ENCODE measurements at regions not wholly inside any gene's neighbourhood (a gene's known extent, or its start where the extent isn't known, plus 50 kb on each side); places are given as distances from the start of the nearest gene placed in this dataset.

DNA sequence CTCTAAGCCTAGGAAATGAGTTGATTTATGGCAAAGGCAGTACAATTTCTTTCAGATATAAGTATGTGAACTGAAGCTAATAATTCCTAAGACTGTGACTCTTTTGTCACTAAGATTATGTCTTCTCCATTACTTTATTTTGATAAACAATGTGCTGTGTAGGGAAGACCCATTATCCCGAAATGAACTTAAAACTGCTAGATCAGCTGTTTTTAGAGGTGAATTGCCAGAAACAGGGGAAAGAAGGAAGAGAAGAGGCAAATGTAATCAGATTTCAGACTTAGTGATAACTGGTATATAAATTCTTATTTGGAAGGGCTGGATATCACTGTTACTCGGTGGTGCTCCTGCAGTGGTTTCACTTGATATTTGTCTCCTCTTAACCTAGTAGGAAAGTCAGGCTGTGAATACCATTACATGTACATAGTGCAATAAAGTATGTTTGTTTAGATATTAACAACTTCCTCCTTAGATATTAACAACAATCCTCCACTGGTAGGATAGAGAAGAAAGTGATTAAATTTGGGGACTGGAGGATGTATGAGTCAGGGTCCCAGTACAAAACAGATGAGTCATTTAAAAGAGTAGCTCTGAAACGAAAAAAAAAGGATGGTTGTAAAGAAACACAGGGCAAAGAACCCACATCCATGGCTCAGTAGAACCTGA is 338.5 kb upstream of the KCNH8 start:
- Histone ChIP-seq H3K27ac (ENCODE audit: low read depth in 1 of 2, low read length in 2 of 2) (no peak overlapping the region), H3K36me3 (ENCODE audit: insufficient read depth, low read length) (no peaks in the 10 kb centered on the region), H3K27me3 (ENCODE audit: control insufficient read depth in 1 of 2, insufficient read depth in 2 of 2, low read length in 2 of 2) (no peaks in the 10 kb centered on the region), H3K9me3 (ENCODE audit: control insufficient read depth in 1 of 2, insufficient read depth in 1 of 2, low read length in 2 of 2) (no peaks in the 10 kb centered on the region), H3K4me3 (ENCODE audit: low read length) (no peak overlapping the region), H3K4me1 (ENCODE audit: insufficient read depth, low read length) (no peaks in the 10 kb centered on the region)
- intact Hi-C loops (cut with DNase I, micrococcal nuclease) = no loop called here
- TF ChIP-seq, protein P1, sequence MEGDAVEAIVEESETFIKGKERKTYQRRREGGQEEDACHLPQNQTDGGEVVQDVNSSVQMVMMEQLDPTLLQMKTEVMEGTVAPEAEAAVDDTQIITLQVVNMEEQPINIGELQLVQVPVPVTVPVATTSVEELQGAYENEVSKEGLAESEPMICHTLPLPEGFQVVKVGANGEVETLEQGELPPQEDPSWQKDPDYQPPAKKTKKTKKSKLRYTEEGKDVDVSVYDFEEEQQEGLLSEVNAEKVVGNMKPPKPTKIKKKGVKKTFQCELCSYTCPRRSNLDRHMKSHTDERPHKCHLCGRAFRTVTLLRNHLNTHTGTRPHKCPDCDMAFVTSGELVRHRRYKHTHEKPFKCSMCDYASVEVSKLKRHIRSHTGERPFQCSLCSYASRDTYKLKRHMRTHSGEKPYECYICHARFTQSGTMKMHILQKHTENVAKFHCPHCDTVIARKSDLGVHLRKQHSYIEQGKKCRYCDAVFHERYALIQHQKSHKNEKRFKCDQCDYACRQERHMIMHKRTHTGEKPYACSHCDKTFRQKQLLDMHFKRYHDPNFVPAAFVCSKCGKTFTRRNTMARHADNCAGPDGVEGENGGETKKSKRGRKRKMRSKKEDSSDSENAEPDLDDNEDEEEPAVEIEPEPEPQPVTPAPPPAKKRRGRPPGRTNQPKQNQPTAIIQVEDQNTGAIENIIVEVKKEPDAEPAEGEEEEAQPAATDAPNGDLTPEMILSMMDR (IDR thresholded peaks at IDR 0.05) = no peak
- ChIA-PET POLR2A (no interaction called here), CTCF (no interaction called here)
- DNase-seq = no peak
- Mint-ChIP-seq H3K36me3 (ENCODE audit: low read depth) (no peaks in the 10 kb centered on the region), H3K4me3 (no peak overlapping the region), H3K9me3 (no peaks in the 10 kb centered on the region), H3K27ac (no peak overlapping the region), H3K27me3 (no peaks in the 10 kb centered on the region), H3K4me1 (ENCODE audit: low read depth) (no peaks in the 10 kb centered on the region)
- ATAC-seq (ENCODE audit: poor library complexity) = no peak

DNA sequence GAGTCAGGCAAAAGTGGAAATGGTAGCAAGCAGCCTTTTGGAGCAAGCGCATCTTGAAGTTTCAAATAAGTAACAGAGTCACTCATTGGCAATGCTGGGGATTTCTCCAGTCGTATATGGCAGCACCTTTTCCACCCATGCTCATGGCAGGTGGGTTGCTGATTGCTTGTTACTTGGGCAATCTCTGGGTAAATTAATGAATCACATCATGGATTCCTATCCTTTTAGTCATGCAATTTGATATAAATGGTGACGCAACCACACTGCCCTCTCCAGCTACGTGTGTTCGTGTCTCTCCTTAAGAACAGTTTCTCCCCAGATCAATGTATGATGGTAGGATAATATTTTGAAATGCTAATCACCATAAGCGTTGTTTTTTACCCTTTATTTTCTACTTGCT is 339.9 kb upstream of the KCNH8 start:
- Mint-ChIP-seq H3K4me3 (no peak overlapping the region), H3K36me3 (ENCODE audit: low read depth) (no peaks in the 10 kb centered on the region), H3K9me3 (no peaks in the 10 kb centered on the region), H3K27ac (no peak overlapping the region), H3K27me3 (no peaks in the 10 kb centered on the region), H3K4me1 (ENCODE audit: low read depth) (no peaks in the 10 kb centered on the region)
- ChIA-PET CTCF (no interaction called here), POLR2A (no interaction called here)
- H3K9me3 ChIP-seq (ENCODE audit: control insufficient read depth in 1 of 2, insufficient read depth in 1 of 2, low read length in 2 of 2) = no peaks in the 10 kb centered on the region
- H3K4me3 ChIP-seq (ENCODE audit: low read length) = no peak overlapping the region
- no peaks in the 10 kb centered on the region for H3K27me3 ChIP-seq (ENCODE audit: control insufficient read depth in 1 of 2, insufficient read depth in 2 of 2, low read length in 2 of 2)
- no peak for DNase-seq
- TF ChIP-seq, protein P1 (IDR thresholded peaks at IDR 0.05) = no peak
- no peak for ATAC-seq (ENCODE audit: poor library complexity)
- H3K36me3 ChIP-seq (ENCODE audit: insufficient read depth, low read length) = no peaks in the 10 kb centered on the region
- no peaks in the 10 kb centered on the region for H3K4me1 ChIP-seq (ENCODE audit: insufficient read depth, low read length)
- intact Hi-C loops (cut with DNase I, micrococcal nuclease) = no loop called here
- H3K27ac ChIP-seq (ENCODE audit: low read depth in 1 of 2, low read length in 2 of 2) = no peak overlapping the region

DNA sequence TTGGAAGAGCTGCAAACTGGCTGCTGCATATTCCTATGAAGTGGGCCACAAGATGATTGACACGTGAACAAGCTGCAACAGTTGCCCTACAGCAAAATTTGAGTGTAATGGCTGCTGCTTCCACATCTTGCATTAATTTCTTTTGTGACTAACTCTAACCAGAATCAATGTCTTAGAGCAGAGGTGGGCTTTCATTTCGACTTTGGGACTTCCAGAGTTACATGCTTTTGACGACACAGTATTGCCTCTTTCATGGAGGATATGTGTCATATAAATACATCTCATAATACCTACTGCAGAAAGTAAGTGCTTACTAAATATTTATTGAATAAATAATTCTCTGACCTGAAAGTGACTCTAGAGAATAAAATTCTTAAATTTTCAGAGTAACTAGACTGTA is 340.7 kb upstream of the KCNH8 start:
- Histone ChIP-seq H3K4me3 (ENCODE audit: low read length) (no peak overlapping the region), H3K4me1 (ENCODE audit: insufficient read depth, low read length) (no peaks in the 10 kb centered on the region), H3K27ac (ENCODE audit: low read depth in 1 of 2, low read length in 2 of 2) (no peak overlapping the region), H3K27me3 (ENCODE audit: control insufficient read depth in 1 of 2, insufficient read depth in 2 of 2, low read length in 2 of 2) (no peaks in the 10 kb centered on the region), H3K36me3 (ENCODE audit: insufficient read depth, low read length) (no peaks in the 10 kb centered on the region), H3K9me3 (ENCODE audit: control insufficient read depth in 1 of 2, insufficient read depth in 1 of 2, low read length in 2 of 2) (no peaks in the 10 kb centered on the region)
- POLR2A ChIA-PET = no interaction called here
- intact Hi-C loops (cut with DNase I, micrococcal nuclease) = no loop called here
- Mint-ChIP-seq H3K4me3 (no peak overlapping the region), H3K4me1 (ENCODE audit: low read depth) (no peaks in the 10 kb centered on the region), H3K9me3 (no peaks in the 10 kb centered on the region), H3K27ac (no peak overlapping the region), H3K36me3 (ENCODE audit: low read depth) (no peaks in the 10 kb centered on the region), H3K27me3 (no peaks in the 10 kb centered on the region)
- TF ChIP-seq, protein P1 (IDR thresholded peaks at IDR 0.05) = no peak
- CTCF ChIA-PET = no interaction called here
- no peak for ATAC-seq (ENCODE audit: poor library complexity)
- DNase-seq = no peak

Data from CD4-positive, alpha-beta T cell (primary cell).